AG04450 (cell line): ENCODE measurements at regions not wholly inside any gene's neighbourhood (a gene's known extent, or its start where the extent isn't known, plus 50 kb on each side); places are given as distances from the start of the nearest gene placed in this dataset.

Source experiments
- CTCF ChIA-PET: fragments of 300-600, 350-600 bp; formaldehyde crosslinking; extraction: SDS; loops from one replicate; lab custom pipeline; 2022; ENCODE audit warnings: antibody characterized with exemption, inconsistent platforms; lab: Charles Lee
- POLR2A ChIA-PET: fragments of 350-600 bp; formaldehyde crosslinking; extraction: SDS; loops from one replicate; lab custom pipeline; 2021; ENCODE audit warnings: antibody characterized with exemption, inconsistent platforms; lab: Yijun Ruan, JAX
- DNase-seq: peaks from one replicate; pipeline ENCODE4 v3.0.0-alpha.2; 2011; ENCODE audit warnings: low read depth, low spot score
- H3K27ac ChIP-seq: one replicate; pipeline ENCODE4 v1.5.1; 2012; ENCODE audit warnings: low read depth, low read length, control low read depth
- H3K27me3 ChIP-seq: one replicate; pipeline ENCODE4 v1.6.0; 2012; ENCODE audit warnings: low read length; ENCODE audit not compliant: control insufficient read depth, insufficient read depth
- H3K4me3 ChIP-seq: 2 replicates; pipeline ENCODE4 v1.5.1; 2011; ENCODE audit warnings: mild to moderate bottlenecking, low read depth, low read length, control low read depth
- H3K9me3 ChIP-seq: 2 replicates; pipeline ENCODE4 v1.5.1; 2012; ENCODE audit warnings: low read length; ENCODE audit not compliant: control insufficient read depth, insufficient read depth
- CTCF ChIP-seq: IDR thresholded peaks from 2 replicates; pipeline ENCODE4 v1.5.1; 2011; ENCODE audit warnings: low read depth, low read length, control low read depth, inconsistent platforms

- Histone ChIP-seq H3K4me3 (no peak overlapping the region), H3K27me3 (no peaks in the 10 kb centered on the region), H3K27ac (no peak overlapping the region), H3K9me3 (no peaks in the 10 kb centered on the region)
- ChIA-PET POLR2A (no interaction called here), CTCF (interaction anchor here (0.5 kb wide), 1 partner anchor 12 kb away, joined by 3 read pairs; no protein-coding TSS in a partner anchor)
- no peak for DNase-seq
- no peak for TF ChIP-seq CTCF
Measured at GRCh38 chr4:28247805-28248204, 1387.2 kb downstream of the STIM2 start.

GRCh38 chr4:28248269-28248668 is 1387.6 kb downstream of the STIM2 start:
- ChIA-PET POLR2A (no interaction called here), CTCF (interaction anchor here (0.5 kb wide), 1 partner anchor 12 kb away, joined by 3 read pairs; no protein-coding TSS in a partner anchor)
- Histone ChIP-seq H3K27me3 (no peaks in the 10 kb centered on the region), H3K27ac (no peak overlapping the region), H3K4me3 (no peak overlapping the region), H3K9me3 (no peaks in the 10 kb centered on the region)
- DNase-seq = no peak
- TF ChIP-seq CTCF = no peak

- no peak for TF ChIP-seq CTCF
- no peaks in the 10 kb centered on the region for H3K9me3 ChIP-seq
- no peak for DNase-seq
- POLR2A ChIA-PET = no interaction called here
- no peaks in the 10 kb centered on the region for H3K27me3 ChIP-seq
- no peak overlapping the region for H3K27ac ChIP-seq
- H3K4me3 ChIP-seq = no peak overlapping the region
- CTCF ChIA-PET = no interaction called here
Measured at GRCh38 chr4:28250646-28251045, 1390.0 kb downstream of the STIM2 start.

GRCh38 chr4:28251831-28252230 is 1391.2 kb downstream of the STIM2 start:
- ChIA-PET POLR2A (no interaction called here), CTCF (no interaction called here)
- Histone ChIP-seq H3K27ac (no peak overlapping the region), H3K9me3 (no peaks in the 10 kb centered on the region; the same call in 1 of the 2 replicates), H3K27me3 (no peaks in the 10 kb centered on the region), H3K4me3 (no peak overlapping the region)
- no peak for TF ChIP-seq CTCF
- DNase-seq = no peak

- CTCF ChIA-PET = no interaction called here
- Histone ChIP-seq H3K27ac (no peak overlapping the region), H3K9me3 (no peaks in the 10 kb centered on the region; the same call in 1 of the 2 replicates), H3K27me3 (no peaks in the 10 kb centered on the region), H3K4me3 (no peak overlapping the region)
- POLR2A ChIA-PET = no interaction called here
- no peak for TF ChIP-seq CTCF
- no peak for DNase-seq
Measured at GRCh38 chr4:28254003-28254402, 1393.4 kb downstream of the STIM2 start.
